Retinal pigment epithelial cell (primary cell): ENCODE measurements at regions not wholly inside any gene's neighbourhood (a gene's known extent, or its start where the extent isn't known, plus 50 kb on each side); places are given as distances from the start of the nearest gene placed in this dataset.

ENCODE experiments used
- DNase-seq: peaks from one replicate; pipeline ENCODE4 v3.0.0-alpha.2; 2010; ENCODE audit warnings: low read depth
- H3K4me3 ChIP-seq: 2 replicates; pipeline ENCODE4 v1.5.1; 2011; ENCODE audit warnings: mild to moderate bottlenecking, low read length, control low read depth, moderate library complexity
- CTCF ChIP-seq: conservative IDR thresholded peaks from 2 replicates; pipeline ENCODE4 v1.5.1; 2011; ENCODE audit warnings: low read depth, low read length, control low read depth, inconsistent platforms

DNA sequence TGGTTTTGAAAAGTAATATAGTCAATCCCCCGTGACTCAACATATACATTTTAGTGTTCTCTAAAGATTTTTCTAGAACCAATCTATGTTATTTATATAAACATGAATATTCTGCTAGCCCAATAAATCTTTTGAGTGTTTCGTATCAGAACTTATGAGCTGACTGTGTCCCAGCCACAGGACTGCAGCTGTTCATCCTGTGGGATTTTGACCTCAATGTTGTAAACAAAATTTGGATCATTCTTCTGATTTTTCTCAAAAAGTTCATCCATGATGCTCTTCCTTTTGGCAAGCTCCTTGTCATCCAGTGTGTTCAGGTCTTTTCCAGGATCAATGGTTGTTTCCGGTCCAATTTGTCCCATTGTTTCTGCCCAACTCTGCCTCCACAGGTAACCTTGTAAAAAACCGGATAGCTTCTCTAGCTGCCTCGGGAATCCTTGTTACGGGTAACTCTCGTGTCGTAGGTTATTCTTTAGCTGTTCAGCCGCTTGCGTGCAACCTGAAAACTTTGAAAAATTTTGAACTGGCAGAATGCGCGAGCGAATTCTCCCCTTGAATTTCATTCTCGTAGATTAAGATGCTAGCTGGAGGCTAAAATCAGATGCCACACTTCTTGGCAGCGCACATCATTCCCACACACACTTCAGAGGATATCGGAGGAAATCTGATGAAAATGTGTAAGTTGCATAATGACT, 195.2 kb downstream of the SH3BP4 start:
- DNase-seq, result no peak
- H3K4me3 ChIP-seq, result no peak overlapping the region
- no peak for TF ChIP-seq CTCF

DNA sequence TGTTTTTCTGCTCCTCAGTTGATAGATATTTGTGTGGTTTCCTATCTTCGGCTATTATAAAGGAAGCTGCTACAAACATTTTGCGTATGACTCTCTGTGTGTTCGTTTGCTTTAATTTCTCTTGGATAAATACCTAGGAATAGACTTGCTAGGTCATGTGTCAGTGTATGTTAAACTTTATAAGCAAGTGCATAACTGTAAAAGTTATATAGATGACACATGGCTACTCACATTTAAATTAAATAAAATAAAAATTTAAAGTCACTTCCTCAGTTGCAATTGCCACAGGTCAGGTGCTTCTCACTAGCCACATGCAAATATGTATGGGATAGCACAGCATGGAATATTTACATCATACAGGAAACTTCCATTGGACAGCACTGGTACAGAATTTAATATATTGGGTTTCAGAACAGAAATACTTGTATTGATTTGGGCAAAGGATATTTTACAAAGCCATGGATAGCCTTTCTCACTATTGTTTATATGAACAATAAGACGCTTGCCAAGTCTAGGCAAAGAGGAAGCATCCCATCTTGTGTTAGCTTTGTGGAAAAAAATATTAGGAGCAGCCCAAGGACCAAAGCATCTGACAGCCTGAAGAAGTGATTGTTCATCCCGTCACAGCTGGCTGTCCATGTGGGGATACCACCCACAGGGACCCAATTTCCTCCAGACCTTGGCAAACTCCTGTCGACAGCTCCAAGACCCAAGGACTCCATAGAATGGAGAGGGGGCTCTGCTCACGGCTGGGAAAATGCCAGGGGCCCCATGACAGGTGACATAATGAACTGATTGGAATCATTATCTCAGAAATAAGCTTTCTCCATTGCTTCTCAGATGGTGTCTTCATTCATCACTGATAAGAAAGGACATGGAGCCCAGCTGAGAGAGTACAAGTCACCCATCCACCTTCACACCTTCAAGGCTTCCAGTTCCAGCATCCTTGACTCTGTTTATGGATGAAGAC, 196.7 kb downstream of the SH3BP4 start:
- no peak for DNase-seq
- TF ChIP-seq CTCF, result no peak

DNA sequence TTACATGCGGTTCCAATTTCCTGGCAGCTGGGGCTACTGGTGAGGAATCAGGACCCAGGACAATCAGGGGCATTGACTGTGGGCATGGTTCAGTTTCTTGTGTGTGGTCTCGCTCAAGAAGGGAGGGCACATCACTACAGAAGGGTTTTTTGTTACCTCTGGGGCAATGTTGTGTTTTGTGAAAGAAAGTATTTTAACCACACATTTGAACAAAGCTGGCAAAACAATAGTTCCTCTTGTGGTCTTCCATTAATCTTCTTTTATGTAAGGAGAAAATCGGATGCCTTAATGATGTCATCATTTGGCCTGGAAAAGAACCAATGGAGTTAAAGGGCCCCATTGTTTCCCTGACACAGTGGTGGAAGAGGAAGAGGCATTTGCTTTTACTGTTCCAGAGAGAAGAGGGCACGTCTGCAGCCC, 197.4 kb downstream of the SH3BP4 start:
- TF ChIP-seq CTCF, result no peak
- peak; percentile 9 for DNase-seq

More for the DNA sequence above, 196.7 kb downstream of the SH3BP4 start:
- no peak overlapping the region for H3K4me3 ChIP-seq

DNA sequence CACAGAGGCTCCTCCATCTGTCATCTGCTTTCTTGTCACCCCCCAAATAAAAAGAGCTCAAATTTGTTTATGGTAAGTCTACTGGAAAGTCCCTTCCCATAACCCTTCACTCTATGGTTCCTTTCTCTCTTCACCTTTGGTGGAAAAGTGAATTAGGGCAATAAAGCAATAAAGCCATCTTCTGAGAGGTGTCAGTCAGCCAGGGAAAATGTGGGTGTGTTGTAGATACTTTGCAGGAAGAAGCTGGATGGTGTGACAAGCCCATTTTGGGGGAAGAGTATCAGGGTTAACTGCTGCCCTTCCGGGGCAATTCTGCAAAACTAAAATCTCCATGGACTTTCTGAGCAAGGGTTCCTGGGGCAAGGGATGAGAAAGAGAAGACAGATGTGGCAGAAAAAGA, 197.9 kb downstream of the SH3BP4 start:
- no peak overlapping the region for H3K4me3 ChIP-seq
- no peak for TF ChIP-seq CTCF

More for the DNA sequence above, 197.4 kb downstream of the SH3BP4 start:
- H3K4me3 ChIP-seq, result no peak overlapping the region

GRCh38 chr2:235151152-235151551, 199.3 kb downstream of the SH3BP4 start:
- no peak for DNase-seq
- no peak for TF ChIP-seq CTCF
- H3K4me3 ChIP-seq, result no peak overlapping the region

More for the DNA sequence above, 197.9 kb downstream of the SH3BP4 start:
- DNase-seq, result no peak

- TF ChIP-seq CTCF, result no peak
- DNase-seq, result no peak
- H3K4me3 ChIP-seq, result no peak overlapping the region
Measured at GRCh38 chr2:235155163-235155562, 203.3 kb downstream of the SH3BP4 start.
